ENCODE measurements at regions not wholly inside any gene's neighbourhood (a gene's known extent, or its start where the extent isn't known, plus 50 kb on each side); places are given as distances from the start of the nearest gene placed in this dataset.
"Not testable (repeated sequence)": the region's sequence is repeated elsewhere in the genome, so short reads cannot be mapped to it uniquely, and the experiment has no call there.

GRCh38 chr7:29690510-29690909 lies 115.8 kb upstream of the WIPF3 start:
- not testable (repeated sequence) for TF ChIP-seq CTCF (conservative IDR thresholded peaks at IDR 0.05; ENCODE audit: low read depth, low read length); POLR2A (IDR thresholded peaks at IDR 0.05; ENCODE audit: low read depth, low read length); MXI1 (IDR thresholded peaks at IDR 0.05; ENCODE audit: borderline replicate concordance, low read depth, low read length); MAFK (IDR thresholded peaks at IDR 0.05; ENCODE audit: low read depth, low read length); NFE2L2 (IDR thresholded peaks at IDR 0.05; ENCODE audit: low read depth, low read length); RCOR1 (IDR thresholded peaks at IDR 0.05; ENCODE audit: insufficient replicate concordance, low read length); SMC3 (IDR thresholded peaks at IDR 0.05; ENCODE audit: low read depth, low read length); RAD21 (IDR thresholded peaks at IDR 0.05; ENCODE audit: low read length); BHLHE40 (IDR thresholded peaks at IDR 0.05; ENCODE audit: low read depth, low read length)
